Activated CD4-positive, alpha-beta T cell treated with anti-CD3 and anti-CD28 coated beads, Interleukin-2, amount 50 U/mL, for 4 hours (primary cell): ENCODE measurements at regions not wholly inside any gene's neighbourhood (a gene's known extent, or its start where the extent isn't known, plus 50 kb on each side); places are given as distances from the start of the nearest gene placed in this dataset.
A peak's percentile ranks its signal among the peaks of the same experiment; 100 is the strongest.
"Not testable (repeated sequence)": the region's sequence is repeated elsewhere in the genome, so short reads cannot be mapped to it uniquely, and the experiment has no call there.

Experiments used
- DNase-seq, 2 experiments: peaks; one replicate each; pipeline ENCODE4 v3.0.0-alpha.2; 2020

- not testable (repeated sequence) for DNase-seq
Measured at GRCh38 chr5:34189752-34190411, 146.9 kb upstream of the C1QTNF3 start.

DNA sequence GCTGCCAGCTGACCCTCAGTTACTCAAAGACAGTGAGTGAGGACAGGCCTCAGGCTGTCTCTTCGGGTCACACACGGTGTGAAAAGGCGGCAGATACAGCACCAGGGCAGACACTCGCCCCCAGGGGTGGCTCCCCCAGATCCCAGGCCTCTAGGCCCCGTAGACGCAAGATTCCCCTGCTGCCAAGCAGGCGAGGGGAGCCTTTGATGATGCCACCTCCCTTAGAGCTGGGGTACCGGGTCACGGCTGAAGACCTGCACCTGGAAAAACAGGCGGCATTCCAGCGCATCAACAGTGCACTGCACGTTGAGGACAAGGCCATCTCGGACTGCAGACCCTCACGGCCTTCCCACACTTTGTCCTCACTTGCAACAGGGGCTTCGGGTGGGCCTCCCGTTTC, 147.5 kb upstream of the C1QTNF3 start:
- DNase-seq, result not testable (repeated sequence)

- DNase-seq, result not testable (repeated sequence)
Measured at GRCh38 chr5:34191279-34191744, 148.3 kb upstream of the C1QTNF3 start.

- peak in 1 of 2 experiments; percentile 8 for DNase-seq
Measured at GRCh38 chr5:34192064-34192922, 149.3 kb upstream of the C1QTNF3 start.

- not testable (repeated sequence) for DNase-seq
Measured at GRCh38 chr5:34192923-34193262, 149.9 kb upstream of the C1QTNF3 start.

DNA sequence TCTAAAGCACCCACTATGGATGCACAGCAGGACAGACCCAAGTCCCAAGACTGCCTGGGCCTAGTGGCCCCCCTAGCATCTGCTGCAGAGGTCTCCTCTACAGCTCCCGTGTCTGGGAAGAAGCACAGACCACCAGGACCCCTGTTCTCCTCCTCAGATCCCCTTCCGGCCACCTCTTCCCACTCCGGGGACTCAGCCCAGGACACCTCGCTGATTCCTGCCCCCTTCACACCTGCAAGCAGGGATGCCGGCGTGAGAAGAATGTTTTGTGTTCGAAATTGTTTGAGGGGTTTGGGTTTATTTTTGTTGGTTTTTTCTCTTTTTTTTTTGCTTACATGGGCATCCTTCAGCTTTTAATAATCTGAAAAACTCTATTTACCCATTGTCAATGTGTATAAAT, 150.3 kb upstream of the C1QTNF3 start:
- DNase-seq, result not testable (repeated sequence)

GRCh38 chr5:34193804-34194203, 150.8 kb upstream of the C1QTNF3 start:
- not testable (repeated sequence) for DNase-seq

GRCh38 chr5:34196091-34196490, 153.1 kb upstream of the C1QTNF3 start:
- not testable (repeated sequence) for DNase-seq

DNA sequence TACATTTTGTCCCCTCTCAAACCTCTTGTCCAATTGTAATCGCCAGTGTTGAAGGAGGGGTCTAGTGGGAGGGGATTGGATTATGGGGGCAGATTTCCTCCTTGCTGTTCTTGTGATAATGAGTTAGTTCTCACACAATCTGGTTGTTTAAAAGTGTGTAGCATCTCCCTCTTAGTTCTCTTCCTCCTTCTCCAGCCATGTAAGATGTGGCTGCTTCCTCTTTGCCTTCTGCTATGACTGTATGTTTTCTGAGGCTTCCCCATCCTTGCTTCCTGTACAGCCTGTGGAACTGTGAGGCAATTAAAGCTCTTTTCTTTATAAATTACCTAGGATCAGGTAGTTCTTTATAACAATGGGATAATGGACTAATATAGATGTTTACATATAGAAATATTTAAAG, 162.3 kb upstream of the C1QTNF3 start:
- not testable (repeated sequence) for DNase-seq

GRCh38 chr5:34217386-34217785, 174.4 kb upstream of the C1QTNF3 start:
- not testable (repeated sequence) for DNase-seq

DNA sequence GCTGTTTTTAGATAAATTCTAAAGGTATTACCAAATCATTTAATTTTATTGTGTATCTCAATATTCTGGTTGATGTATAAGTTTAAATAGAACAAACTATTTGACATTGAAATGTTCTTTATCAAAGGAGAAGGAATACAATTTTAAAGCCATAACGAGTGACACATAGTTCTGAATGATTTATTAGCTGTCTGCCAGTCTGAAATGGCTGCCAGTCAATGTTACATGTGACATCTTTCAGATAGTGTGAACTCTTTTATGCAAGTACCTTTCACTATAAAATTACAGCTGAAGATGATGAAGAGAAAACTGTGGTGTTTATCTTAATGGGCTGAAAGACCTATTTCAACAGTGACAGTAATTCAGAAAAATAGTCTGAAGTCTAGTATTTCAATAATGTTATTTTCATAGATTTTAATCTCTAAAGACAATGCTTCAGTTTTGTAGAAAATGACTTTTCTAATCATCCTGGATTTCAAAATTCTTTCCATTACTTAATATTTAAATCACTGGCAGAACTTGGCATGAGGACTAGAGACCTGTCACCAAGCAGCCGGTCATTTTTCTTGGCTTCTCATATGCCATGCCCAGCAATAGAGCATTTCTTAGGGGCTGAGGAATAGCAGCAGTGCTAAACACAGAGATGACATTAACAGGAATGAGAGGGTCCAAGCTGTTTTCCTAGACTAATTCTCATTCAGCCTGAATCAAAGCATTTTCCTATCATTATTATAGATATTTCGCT, 178.5 kb upstream of the C1QTNF3 start:
- DNase-seq, result not testable (repeated sequence)

DNA sequence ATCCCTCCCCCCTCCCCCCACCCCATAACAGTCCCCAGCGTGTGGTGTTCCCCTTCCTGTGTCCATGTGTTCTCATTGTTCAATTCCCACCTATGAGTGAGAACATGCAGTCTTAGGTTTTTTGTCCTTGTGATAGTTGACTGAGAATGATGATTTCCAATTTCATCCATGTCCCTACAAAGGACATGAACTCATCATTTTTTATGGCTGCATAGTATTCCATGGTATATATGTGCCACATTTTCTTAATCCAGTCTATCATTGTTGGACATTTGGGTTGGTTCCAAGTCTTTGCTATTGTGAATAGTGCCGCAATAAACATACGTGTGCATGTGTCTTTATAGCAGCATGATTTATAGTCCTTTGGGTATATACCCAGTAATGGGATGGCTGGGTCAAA, 180.1 kb upstream of the C1QTNF3 start:
- not testable (repeated sequence) for DNase-seq

GRCh38 chr5:34230402-34230801, 187.4 kb upstream of the C1QTNF3 start:
- DNase-seq, result not testable (repeated sequence)

DNA sequence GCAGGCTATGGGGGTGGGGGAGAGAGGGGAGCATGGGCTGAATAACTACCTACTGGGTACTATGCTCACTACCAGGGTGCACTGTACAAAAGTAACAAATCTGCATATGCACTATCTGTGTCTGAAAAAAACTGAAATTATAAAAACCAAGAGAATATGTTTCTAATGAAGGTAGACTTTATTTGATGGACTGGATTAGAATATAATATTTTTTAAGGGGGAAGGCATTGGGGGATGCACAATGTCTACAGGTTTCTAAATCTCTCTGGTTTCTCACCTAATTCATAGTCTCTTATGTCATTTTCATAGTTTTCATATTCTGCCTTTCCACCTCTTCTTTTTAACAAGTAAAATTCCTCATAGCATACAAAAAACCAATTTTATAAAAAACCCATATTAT, 200.8 kb upstream of the C1QTNF3 start:
- not testable (repeated sequence) for DNase-seq

DNA sequence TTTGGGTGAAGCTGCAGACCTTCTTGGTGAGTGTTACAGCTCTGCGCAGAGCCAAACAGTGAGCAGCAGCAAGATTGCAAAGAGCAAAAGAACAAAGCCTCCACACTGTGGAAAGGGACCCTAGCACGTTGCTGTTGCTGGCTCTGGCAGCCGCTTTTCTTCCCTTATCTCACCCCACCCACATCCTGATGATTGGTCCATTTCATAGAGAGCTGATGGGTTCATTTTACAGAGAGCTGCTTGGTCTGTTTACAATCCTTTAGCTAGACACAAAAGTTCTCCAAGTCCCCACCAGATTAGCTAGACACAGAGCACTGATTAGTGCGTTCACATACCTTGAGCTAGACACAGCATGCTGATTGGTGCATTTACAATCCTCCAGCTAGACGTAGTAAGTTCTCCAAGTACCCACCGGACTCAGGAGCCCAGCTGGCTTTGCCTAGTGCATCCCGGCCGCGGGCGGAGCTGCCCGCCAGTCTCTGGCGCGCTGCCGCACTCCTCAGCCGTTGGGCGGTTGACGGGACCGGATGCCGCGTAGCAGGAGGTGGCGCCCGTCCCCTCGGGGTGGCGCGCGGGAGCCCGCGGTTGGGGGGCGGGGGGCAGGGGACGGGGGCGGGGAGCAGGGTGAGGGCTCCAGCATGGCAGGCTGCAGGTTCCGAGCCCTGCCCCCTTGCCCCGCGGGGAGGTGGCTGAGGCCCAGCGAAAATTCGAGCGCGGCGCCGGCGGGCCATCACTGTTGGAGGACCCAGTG, 201.4 kb upstream of the C1QTNF3 start:
- DNase-seq, result peak; percentile 65 to 69

DNA sequence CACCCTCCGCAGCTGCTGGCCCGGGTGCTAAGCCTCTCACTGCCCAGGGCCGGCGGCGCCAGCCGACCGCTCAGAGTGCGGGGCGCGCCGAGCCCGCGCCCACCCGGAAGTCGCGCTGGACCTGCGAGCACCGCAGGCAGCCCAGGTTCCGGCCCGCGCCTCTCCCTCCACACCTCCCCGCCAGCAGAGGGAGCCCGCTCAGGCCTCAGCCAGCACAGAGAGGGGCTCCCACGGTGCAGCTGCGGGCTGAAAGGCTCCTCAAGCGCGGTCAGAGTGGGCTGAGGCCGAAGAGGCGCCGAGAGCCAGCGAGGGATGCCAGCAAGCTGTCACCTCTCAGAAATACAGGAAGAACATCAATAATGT, 202.0 kb upstream of the C1QTNF3 start:
- not testable (repeated sequence) for DNase-seq

- not testable (repeated sequence) for DNase-seq
Measured at GRCh38 chr5:34245813-34246212, 202.8 kb upstream of the C1QTNF3 start.

- not testable (repeated sequence) for DNase-seq
Measured at GRCh38 chr5:34258598-34258997, 215.6 kb upstream of the C1QTNF3 start.

GRCh38 chr5:34261020-34261419, 218.0 kb upstream of the C1QTNF3 start:
- DNase-seq, result not testable (repeated sequence)

DNA sequence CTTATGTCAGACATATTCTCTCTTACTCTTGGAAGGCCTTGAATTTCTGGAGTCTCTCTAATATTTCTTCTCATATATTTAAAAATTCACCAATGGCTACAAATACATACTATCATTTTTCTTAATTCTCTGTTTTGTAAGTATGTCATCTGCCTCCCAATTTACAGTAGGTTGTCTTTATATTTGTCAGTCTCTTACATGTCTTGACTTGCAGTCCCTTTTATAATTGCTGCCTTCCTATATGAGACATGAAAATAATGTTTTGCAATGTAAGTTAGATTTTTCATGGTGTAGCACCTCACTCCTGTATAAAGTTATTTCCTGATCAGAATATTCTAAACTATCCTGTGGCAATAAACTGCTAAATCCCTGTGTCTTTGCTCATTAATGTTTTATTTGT, 223.1 kb upstream of the C1QTNF3 start:
- not testable (repeated sequence) for DNase-seq

GRCh38 chr5:34296759-34297158, 253.7 kb upstream of the C1QTNF3 start:
- not testable (repeated sequence) for DNase-seq

DNA sequence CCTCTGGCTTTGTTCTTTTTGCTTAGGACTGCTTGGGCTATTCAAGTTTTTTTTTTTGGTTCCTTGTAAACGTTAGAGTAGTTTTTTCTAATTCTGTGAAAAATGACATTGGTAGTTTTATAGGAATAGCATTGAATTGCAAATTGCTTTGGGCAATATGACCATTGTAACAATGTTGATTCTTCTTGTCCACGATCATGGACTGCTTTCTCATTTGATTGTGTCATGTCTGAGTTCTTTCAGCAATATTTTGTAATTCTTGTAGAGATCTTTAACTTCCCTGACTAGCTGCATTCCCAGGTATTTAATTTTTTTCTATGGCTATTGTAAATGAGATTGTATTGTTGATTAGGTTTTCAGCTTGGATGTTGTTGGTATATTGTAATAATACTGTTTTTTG, 286.2 kb upstream of the C1QTNF3 start:
- not testable (repeated sequence) for DNase-seq
